KMS-11 (cell line): ENCODE measurements at regions not wholly inside any gene's neighbourhood (a gene's known extent, or its start where the extent isn't known, plus 50 kb on each side); places are given as distances from the start of the nearest gene placed in this dataset.
"Not testable (repeated sequence)": the region's sequence is repeated elsewhere in the genome, so short reads cannot be mapped to it uniquely, and the experiment has no call there.

Experiments used
- H2AFZ ChIP-seq: fragments of 200-600 bp; sonication (generic); 2 replicates; pipeline ENCODE4 v1.6.1; 2016; ENCODE audit warnings: antibody characterized with exemption, mixed run types, low read depth
- H3K27ac ChIP-seq: fragments of 200-600 bp; sonication (generic); 2 replicates; pipeline ENCODE4 v1.6.1; 2016; ENCODE audit warnings: mild to moderate bottlenecking, mixed run types
- H3K27me3 ChIP-seq: fragments of 200-600 bp; sonication (generic); 2 replicates; pipeline ENCODE4 v1.6.1; 2017; ENCODE audit warnings: mild to moderate bottlenecking, low read depth, mixed run types, moderate library complexity; ENCODE audit not compliant: insufficient read depth
- H3K36me3 ChIP-seq: fragments of 200-600 bp; sonication (generic); 2 replicates; pipeline ENCODE4 v1.6.1; 2017; ENCODE audit warnings: mild to moderate bottlenecking, mixed run types; ENCODE audit not compliant: insufficient read depth
- H3K4me1 ChIP-seq: fragments of 200-600 bp; sonication (generic); 2 replicates; pipeline ENCODE4 v1.6.1; 2016; ENCODE audit warnings: mild to moderate bottlenecking, low read depth, mixed run types; ENCODE audit not compliant: poor library complexity, severe bottlenecking
- H3K4me2 ChIP-seq: fragments of 200-600 bp; sonication (generic); 2 replicates; pipeline ENCODE4 v1.7.0; 2016; ENCODE audit warnings: mild to moderate bottlenecking, mixed run types
- H3K4me3 ChIP-seq: fragments of 200-600 bp; sonication (generic); IDR thresholded peaks from 2 replicates; pipeline ENCODE4 v1.6.1; 2017; ENCODE audit warnings: low read depth, low read length, mixed read lengths; ENCODE audit not compliant: insufficient read depth
- H3K79me2 ChIP-seq: fragments of 200-600 bp; sonication (generic); 2 replicates; pipeline ENCODE4 v1.6.1; 2016; ENCODE audit warnings: low read depth, mixed run types; ENCODE audit not compliant: insufficient read depth
- H3K9ac ChIP-seq: fragments of 200-600 bp; sonication (generic); 2 replicates; pipeline ENCODE4 v1.6.1; 2016; ENCODE audit warnings: mild to moderate bottlenecking, mixed run types
- H4K20me1 ChIP-seq: fragments of 200-600 bp; sonication (generic); 2 replicates; pipeline ENCODE4 v1.6.1; 2016; ENCODE audit warnings: mild to moderate bottlenecking, mixed run types; ENCODE audit not compliant: insufficient read depth
- CTCF ChIP-seq: fragments of 200-600 bp; sonication (generic); conservative IDR thresholded peaks from 2 replicates; pipeline ENCODE4 v1.6.1; 2017; ENCODE audit warnings: low read depth, mild to moderate bottlenecking, antibody characterized with exemption, low read length, moderate library complexity, mixed read lengths

GRCh38 chr12:112615196-112615595 is 176.4 kb upstream of the RPH3A start:
- Histone ChIP-seq H2AFZ (no peak overlapping the region), H3K27me3 (no peaks in the 10 kb centered on the region), H3K4me1 (no peaks in the 10 kb centered on the region), H3K9ac (no peak overlapping the region), H3K36me3 (no peaks in the 10 kb centered on the region), H3K79me2 (no peaks in the 10 kb centered on the region), H4K20me1 (no peaks in the 10 kb centered on the region), H3K4me3 (no peak overlapping the region), H3K27ac (no peak overlapping the region), H3K4me2 (no peak overlapping the region)
- no peak for TF ChIP-seq CTCF

GRCh38 chr12:112616469-112617152 is 174.9 kb upstream of the RPH3A start:
- TF ChIP-seq CTCF, result no peak
- Histone ChIP-seq H3K4me1 (no peaks in the 10 kb centered on the region), H3K27ac (no peak overlapping the region), H3K4me3 (no peak overlapping the region), H3K27me3 (no peaks in the 10 kb centered on the region), H3K9ac (no peak overlapping the region), H3K79me2 (no peaks in the 10 kb centered on the region), H2AFZ (no peak overlapping the region), H4K20me1 (no peaks in the 10 kb centered on the region), H3K4me2 (no peak overlapping the region), H3K36me3 (no peaks in the 10 kb centered on the region)

- no peak for TF ChIP-seq CTCF
- no peak overlapping the region for H2AFZ ChIP-seq
- no peaks in the 10 kb centered on the region for H3K36me3 ChIP-seq
- no peak overlapping the region for H3K27ac ChIP-seq
- H4K20me1 ChIP-seq, result no peaks in the 10 kb centered on the region
- H3K79me2 ChIP-seq, result no peaks in the 10 kb centered on the region
- H3K9ac ChIP-seq, result no peak overlapping the region
- H3K4me2 ChIP-seq, result no peak overlapping the region
- no peaks in the 10 kb centered on the region for H3K27me3 ChIP-seq
- no peak overlapping the region for H3K4me3 ChIP-seq
- H3K4me1 ChIP-seq, result no peaks in the 10 kb centered on the region
Measured at GRCh38 chr12:112617153-112617505, 174.4 kb upstream of the RPH3A start.

GRCh38 chr12:112627851-112628250 is 163.7 kb upstream of the RPH3A start:
- Histone ChIP-seq H3K27ac (no peak overlapping the region), H4K20me1 (no peaks in the 10 kb centered on the region), H3K4me2 (no peak overlapping the region), H3K27me3 (no peaks in the 10 kb centered on the region), H3K79me2 (no peaks in the 10 kb centered on the region), H3K36me3 (no peaks in the 10 kb centered on the region), H2AFZ (no peak overlapping the region), H3K9ac (no peak overlapping the region), H3K4me1 (no peaks in the 10 kb centered on the region), H3K4me3 (no peak overlapping the region)
- TF ChIP-seq CTCF, result no peak

GRCh38 chr12:112631974-112632373 is 159.6 kb upstream of the RPH3A start:
- not testable (repeated sequence) for H3K4me1 ChIP-seq, H3K27ac ChIP-seq, H2AFZ ChIP-seq, H3K79me2 ChIP-seq, H3K27me3 ChIP-seq, H3K9ac ChIP-seq, H3K36me3 ChIP-seq, H3K4me2 ChIP-seq, H3K4me3 ChIP-seq, H4K20me1 ChIP-seq
